ENCODE measurements at regions not wholly inside any gene's neighbourhood (a gene's known extent, or its start where the extent isn't known, plus 50 kb on each side); places are given as distances from the start of the nearest gene placed in this dataset.
"Not testable (repeated sequence)": the region's sequence is repeated elsewhere in the genome, so short reads cannot be mapped to it uniquely, and the experiment has no call there.

- not testable (repeated sequence) for ATAC-seq; H3K4me1 Mint-ChIP-seq (ENCODE audit: low read depth); H3K4me3 Mint-ChIP-seq; H3K27me3 Mint-ChIP-seq (ENCODE audit: low read depth); H3K36me3 Mint-ChIP-seq (ENCODE audit: insufficient read depth); DNase-seq; H3K9me3 Mint-ChIP-seq
Observed at GRCh38 chrX:123788193-123788592, 55.3 kb upstream of the THOC2 start.

- H3K9me3 Mint-ChIP-seq: no peaks in the 10 kb centered on the region
- ATAC-seq (no peak), DNase-seq (no peak)
- peaks cover 5% of the 10 kb centered on the region for H3K4me1 Mint-ChIP-seq (ENCODE audit: low read depth)
- no peaks in the 10 kb centered on the region for H3K27me3 Mint-ChIP-seq (ENCODE audit: low read depth)
- H3K4me3 Mint-ChIP-seq: no peak overlapping the region
- H3K36me3 Mint-ChIP-seq (ENCODE audit: insufficient read depth): no peaks in the 10 kb centered on the region
Observed at GRCh38 chrX:123788744-123789143, 55.9 kb upstream of the THOC2 start.

DNA sequence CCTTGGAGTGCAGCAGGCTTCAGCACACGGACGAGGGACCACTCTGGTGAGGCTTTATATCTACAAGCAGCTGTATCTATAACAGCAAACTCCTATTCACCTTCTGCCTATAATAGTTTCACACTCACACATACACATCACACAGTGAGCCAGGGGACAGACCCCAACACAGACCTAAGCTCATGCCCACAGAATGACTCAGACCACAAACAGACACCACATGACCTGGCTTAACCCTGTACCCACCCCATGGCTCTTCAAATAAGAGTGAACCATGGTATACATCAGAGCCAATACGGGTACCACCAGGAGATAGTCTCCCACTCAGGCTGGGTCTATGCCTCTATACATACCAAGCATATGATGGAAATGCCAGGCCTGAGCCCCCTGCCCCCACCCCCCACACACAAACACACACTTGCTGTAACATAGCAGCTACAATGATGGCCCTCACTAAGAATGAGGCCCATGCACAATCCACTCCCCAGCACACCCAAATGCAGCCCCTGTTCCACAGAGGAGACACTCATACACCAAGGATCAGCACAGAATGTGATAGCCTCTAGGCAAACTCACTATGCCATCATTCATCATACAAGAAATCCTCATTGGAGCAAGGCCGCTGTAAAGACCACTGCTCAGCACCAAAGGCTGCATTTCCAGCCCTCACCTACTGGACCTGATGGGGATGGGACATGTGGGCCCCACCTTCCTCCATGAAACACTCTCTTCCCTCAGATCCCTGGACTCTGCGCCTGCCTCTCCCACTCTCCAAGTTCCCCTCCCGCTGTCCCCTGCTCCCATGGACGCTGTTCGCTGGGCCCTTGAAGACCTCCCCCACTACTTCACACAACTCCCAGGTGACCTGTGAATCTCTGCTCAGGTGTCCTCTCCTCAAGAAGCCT, 62.1 kb upstream of the XIAP start:
- peak in 1 of 2 donors; percentile 63 for ATAC-seq

DNA sequence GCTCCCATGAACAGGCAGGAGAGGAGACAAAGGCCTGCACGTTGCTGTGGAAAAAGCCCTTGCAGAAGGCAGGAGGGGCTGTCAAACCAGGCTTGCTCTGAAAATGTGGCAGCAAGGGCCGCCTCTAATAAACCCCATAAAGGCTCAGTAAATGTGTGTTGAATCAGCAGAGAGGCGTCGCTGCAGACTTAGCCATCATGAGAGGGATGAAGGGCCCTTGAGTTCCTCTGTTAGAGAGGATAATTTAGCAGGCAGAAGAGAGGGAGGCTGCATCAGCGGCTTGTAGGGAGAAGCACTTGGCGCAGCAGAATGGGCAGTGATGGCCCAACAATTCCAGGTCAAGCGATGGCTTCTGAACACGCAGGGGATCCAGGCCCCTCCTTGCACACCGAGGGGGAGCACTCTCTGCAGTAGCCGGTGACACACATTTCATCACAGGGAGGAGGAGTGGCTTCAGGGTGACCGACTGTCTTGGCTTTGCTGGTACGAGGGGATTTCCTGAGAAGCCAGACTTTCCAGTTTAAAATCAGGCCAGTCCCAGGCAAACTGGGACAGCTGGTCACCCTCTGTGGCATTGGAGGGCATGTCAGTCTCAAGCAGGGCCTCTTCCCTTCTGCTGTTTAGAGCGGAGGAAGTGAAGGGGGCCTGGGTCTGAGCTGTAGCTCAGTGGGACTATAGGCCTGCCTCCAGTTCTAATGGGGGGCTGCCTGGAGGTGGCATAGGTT, 61.0 kb upstream of the XIAP start:
- H3K27me3 Mint-ChIP-seq (ENCODE audit: low read depth); H3K9me3 Mint-ChIP-seq; H3K36me3 Mint-ChIP-seq (ENCODE audit: insufficient read depth); H3K4me3 Mint-ChIP-seq; ATAC-seq; H3K4me1 Mint-ChIP-seq (ENCODE audit: low read depth); DNase-seq: not testable (repeated sequence)

More for the DNA sequence above, 62.1 kb upstream of the XIAP start:
- Mint-ChIP-seq H3K27me3 (ENCODE audit: low read depth) (no peaks in the 10 kb centered on the region), H3K4me1 (ENCODE audit: low read depth) (no peaks in the 10 kb centered on the region), H3K36me3 (ENCODE audit: insufficient read depth) (no peaks in the 10 kb centered on the region), H3K9me3 (no peaks in the 10 kb centered on the region), H3K4me3 (no peak overlapping the region)
- DNase-seq: no peak

DNA sequence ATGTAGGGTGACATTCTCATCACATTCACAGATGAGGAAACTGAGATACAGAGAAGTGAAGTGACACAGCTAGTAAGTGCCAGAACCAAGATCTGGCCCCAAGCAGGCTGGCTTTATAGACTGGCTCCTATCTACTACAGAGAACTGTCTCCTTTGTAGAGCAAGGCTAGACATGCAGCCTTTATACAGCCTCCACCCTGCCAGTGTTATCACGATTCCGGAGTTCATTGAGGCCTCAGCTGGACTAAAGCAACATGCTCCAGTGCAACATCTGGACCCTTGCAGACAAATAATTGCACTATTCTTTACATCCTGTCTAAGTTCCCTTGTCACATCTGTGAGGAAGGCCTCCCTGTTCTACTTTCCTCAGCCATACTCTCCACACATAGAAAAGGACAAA, 58.0 kb upstream of the XIAP start:
- no peaks in the 10 kb centered on the region for H3K36me3 Mint-ChIP-seq (ENCODE audit: insufficient read depth)
- H3K27me3 Mint-ChIP-seq (ENCODE audit: low read depth): no peaks in the 10 kb centered on the region
- ATAC-seq (no peak), DNase-seq (no peak)
- H3K4me3 Mint-ChIP-seq: no peak overlapping the region
- H3K4me1 Mint-ChIP-seq (ENCODE audit: low read depth): peaks cover 7% of the 10 kb centered on the region
- H3K9me3 Mint-ChIP-seq: no peaks in the 10 kb centered on the region

DNA sequence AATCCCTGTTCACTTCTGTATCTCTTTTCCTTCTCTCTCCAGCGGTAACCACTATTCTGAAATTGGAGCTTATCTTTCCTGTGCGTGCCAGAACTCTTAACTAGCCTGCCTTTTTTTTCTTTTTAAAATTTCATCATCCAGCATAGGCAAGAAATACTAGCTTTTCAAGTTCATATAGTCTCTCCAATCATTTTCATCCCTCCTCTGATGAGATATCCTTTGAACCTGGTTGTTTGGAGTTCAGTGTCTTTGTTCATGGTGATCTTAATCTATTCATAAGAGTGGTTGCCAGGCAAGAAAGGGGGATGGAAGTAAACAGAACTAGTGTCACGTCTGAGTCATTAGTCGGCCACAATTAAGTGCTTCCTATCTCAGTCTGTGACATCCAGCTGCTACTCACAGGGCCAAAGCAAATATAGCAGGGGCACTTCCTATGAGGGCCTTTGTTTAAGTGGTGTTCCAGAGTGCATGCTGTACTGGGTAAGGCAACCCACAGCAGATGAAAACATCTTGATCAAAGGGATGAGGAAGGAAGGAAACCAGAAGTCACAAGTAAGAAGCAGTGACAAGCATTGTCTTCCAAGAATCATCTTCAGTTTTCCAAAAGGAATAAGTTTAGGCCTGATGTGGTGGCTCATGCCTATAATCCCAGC, 56.4 kb upstream of the XIAP start:
- Mint-ChIP-seq H3K9me3 (no peaks in the 10 kb centered on the region), H3K36me3 (ENCODE audit: insufficient read depth) (no peaks in the 10 kb centered on the region), H3K4me3 (no peak overlapping the region), H3K27me3 (ENCODE audit: low read depth) (no peaks in the 10 kb centered on the region), H3K4me1 (ENCODE audit: low read depth) (peaks cover 7% of the 10 kb centered on the region)
- DNase-seq (no peak), ATAC-seq (peak; percentile 84 to 88)

- not testable (repeated sequence) for H3K4me3 Mint-ChIP-seq; H3K9me3 Mint-ChIP-seq; DNase-seq; H3K36me3 Mint-ChIP-seq (ENCODE audit: insufficient read depth); H3K27me3 Mint-ChIP-seq (ENCODE audit: low read depth); H3K4me1 Mint-ChIP-seq (ENCODE audit: low read depth); ATAC-seq
Observed at GRCh38 chrX:123803984-123804365, 55.9 kb upstream of the XIAP start.

DNA sequence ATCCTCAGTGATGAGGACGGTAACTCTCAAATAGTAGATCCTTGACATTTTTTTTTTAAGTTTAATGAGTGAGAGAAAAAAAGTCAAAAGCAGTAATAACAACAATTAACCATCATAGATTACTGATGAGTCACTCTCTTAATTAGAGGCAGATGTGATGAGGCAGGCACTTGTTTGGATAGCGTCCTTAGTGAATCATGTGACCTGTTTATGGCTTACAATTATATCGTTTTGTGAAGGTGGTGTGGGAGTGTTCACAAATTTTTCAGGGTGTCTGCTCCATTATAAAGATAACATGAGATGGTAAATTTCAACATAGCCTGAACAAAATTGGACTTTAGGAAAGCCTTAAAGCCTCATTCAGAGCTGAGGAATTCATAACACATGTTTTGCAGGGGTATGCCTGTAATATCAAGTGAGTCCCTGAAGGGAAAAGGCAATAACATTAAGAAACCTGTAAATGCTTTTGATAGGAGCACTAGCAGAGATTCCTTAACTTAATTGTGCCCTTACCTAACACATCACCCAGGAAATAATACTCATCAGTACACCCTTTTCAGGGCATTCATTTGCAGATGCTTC, 51.9 kb upstream of the XIAP start:
- Mint-ChIP-seq H3K9me3 (no peaks in the 10 kb centered on the region), H3K4me3 (no peak overlapping the region), H3K27me3 (ENCODE audit: low read depth) (peaks cover 2% of the 10 kb centered on the region), H3K4me1 (ENCODE audit: low read depth) (peaks cover 7% of the 10 kb centered on the region), H3K36me3 (ENCODE audit: insufficient read depth) (no peaks in the 10 kb centered on the region)
- ATAC-seq (no peak), DNase-seq (no peak)

DNA sequence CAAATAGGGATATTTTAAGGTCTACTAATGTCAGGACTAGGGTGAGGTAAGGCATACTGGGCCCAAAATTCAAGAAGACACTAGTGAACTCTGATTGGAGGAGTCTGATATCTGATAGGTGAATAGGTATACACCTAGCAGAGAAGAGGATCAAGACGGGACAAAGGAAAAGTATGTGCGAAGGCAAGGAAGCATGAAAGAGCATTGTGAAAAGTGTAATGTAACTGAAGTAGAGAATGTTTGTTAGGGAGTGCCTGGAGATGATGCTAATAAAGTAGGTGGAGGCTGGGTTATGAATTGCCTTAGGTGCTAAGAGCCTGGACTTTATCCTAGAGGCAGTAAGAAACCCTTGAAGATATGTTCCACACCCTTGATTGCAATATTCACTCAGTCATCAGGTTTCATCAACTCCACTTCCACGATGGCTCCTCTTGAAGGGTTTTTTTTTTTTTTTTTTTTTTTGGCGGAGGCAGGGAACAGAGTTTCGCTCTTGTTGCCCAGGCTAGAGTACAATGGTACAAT, 49.9 kb upstream of the XIAP start:
- Mint-ChIP-seq H3K27me3 (ENCODE audit: low read depth) (peaks cover 2% of the 10 kb centered on the region), H3K4me3 (no peak overlapping the region), H3K4me1 (ENCODE audit: low read depth) (no peaks in the 10 kb centered on the region), H3K36me3 (ENCODE audit: insufficient read depth) (no peaks in the 10 kb centered on the region), H3K9me3 (no peaks in the 10 kb centered on the region)
- no peak for DNase-seq
- no peak for ATAC-seq

Measured in activated T-cell treated with anti-CD3 and anti-CD28 coated beads, Interleukin-2, amount 50 U/mL, for 4 hours (primary cell).